Testis (tissue), 2 donors: ENCODE measurements at regions not wholly inside any gene's neighbourhood (a gene's known extent, or its start where the extent isn't known, plus 50 kb on each side); places are given as distances from the start of the nearest gene placed in this dataset.

Source experiments
- DNase-seq: peaks from one replicate; pipeline ENCODE4 v3.0.0-alpha.2; 2019
- H3K27ac ChIP-seq, 2 donors: fragments of 200-600 bp; sonication (generic); one replicate each; pipeline ENCODE4 v1.5.1; 2019
- H3K27me3 ChIP-seq: fragments of 200-600 bp; sonication (generic); one replicate; pipeline ENCODE4 v1.5.1; 2019
- H3K36me3 ChIP-seq: fragments of 200-600 bp; sonication (generic); one replicate; pipeline ENCODE4 v1.5.1; 2017; ENCODE audit warnings: low read depth; ENCODE audit errors: missing control alignments
- H3K4me1 ChIP-seq: fragments of 200-600 bp; sonication (generic); one replicate; pipeline ENCODE4 v1.5.1; 2019
- H3K4me3 ChIP-seq, 2 donors: fragments of 200-600 bp; sonication (generic); one replicate each; pipeline ENCODE4 v1.5.1; 2017 to 2019
- H3K9me3 ChIP-seq: fragments of 200-600 bp; sonication (generic); one replicate; pipeline ENCODE4 v1.5.1; 2017
- POLR2A ChIP-seq: fragments of 450-650 bp; IDR thresholded peaks from one replicate; pipeline ENCODE4 v1.6.1; 2017; ENCODE audit warnings: antibody characterized with exemption, mild to moderate bottlenecking, moderate library complexity
- WGBS, 2 donors: methylation state at CpG; one replicate each; pipeline ENCODE4 v1.1.5; 2018; 5-methylcytosine and 5-hydroxymethylcytosine counted together
- intact Hi-C: fragments of 100-400 bp; cut with DNase I; formaldehyde crosslinking; loops from one replicate; pipeline ENCODE4 v1.15.1; 2023; ENCODE audit warnings: low total_unique reads
- TF ChIP-seq, protein P1 (sequence below), 3 experiments: fragments of 450-650 bp in 2 of 3; fragments of 200-600 bp in 1 of 3; sonication (generic) in 1 of 3; IDR thresholded peaks; one replicate each; pipeline ENCODE4 v1.5.1; 2016 to 2019; ENCODE audit warnings: antibody characterized with exemption in 3 of 3, mild to moderate bottlenecking in 2 of 3, moderate library complexity in 1 of 3

DNA sequence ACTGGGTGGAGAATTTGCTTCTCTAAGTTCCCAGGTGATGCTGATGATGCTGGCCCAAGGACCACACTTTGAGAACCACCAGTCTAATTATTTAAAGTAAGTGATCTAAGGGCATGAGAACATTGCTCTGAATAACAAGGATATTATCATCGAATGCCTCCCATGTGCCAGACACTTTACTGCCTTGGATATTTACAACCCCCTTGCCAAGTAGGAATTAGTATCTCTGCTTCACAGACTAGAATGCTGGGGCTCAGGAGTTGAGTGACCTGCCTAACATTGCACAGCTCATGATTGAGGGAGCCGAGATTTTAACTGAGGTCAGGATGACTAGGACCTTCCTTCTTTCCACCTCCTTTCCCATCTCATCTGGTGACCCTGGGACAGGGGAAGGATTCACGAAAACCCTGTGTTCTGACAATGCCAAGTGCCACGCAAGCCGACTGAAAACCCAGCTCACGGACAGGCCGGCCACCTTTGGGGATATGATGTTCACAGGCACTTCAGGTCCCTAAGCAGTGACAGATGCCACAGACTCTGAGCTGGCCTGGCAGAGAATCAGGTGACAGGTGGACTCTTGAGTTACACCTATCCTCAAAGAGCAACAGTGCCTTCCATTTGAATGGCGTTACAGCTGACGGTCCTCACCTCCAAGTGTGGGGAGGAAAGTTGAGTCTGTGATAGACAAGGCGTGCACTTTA lies 230.7 kb downstream of the TOMM20 start:
- intact Hi-C loops, result no loop called here
- WGBS, 2 donors, result 82 to 89% methylated on average over 10 of the region's 10 CpGs
- Histone ChIP-seq H3K27ac (no peak overlapping the region), H3K4me1 (no peaks in the 10 kb centered on the region), H3K9me3 (no peaks in the 10 kb centered on the region), H3K36me3 (no peaks in the 10 kb centered on the region), H3K4me3 (no peak overlapping the region), H3K27me3 (no peaks in the 10 kb centered on the region)
- no peak for DNase-seq
- no peak for TF ChIP-seq POLR2A
- TF ChIP-seq, protein P1, sequence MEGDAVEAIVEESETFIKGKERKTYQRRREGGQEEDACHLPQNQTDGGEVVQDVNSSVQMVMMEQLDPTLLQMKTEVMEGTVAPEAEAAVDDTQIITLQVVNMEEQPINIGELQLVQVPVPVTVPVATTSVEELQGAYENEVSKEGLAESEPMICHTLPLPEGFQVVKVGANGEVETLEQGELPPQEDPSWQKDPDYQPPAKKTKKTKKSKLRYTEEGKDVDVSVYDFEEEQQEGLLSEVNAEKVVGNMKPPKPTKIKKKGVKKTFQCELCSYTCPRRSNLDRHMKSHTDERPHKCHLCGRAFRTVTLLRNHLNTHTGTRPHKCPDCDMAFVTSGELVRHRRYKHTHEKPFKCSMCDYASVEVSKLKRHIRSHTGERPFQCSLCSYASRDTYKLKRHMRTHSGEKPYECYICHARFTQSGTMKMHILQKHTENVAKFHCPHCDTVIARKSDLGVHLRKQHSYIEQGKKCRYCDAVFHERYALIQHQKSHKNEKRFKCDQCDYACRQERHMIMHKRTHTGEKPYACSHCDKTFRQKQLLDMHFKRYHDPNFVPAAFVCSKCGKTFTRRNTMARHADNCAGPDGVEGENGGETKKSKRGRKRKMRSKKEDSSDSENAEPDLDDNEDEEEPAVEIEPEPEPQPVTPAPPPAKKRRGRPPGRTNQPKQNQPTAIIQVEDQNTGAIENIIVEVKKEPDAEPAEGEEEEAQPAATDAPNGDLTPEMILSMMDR (IDR thresholded peaks at IDR 0.05), result no peak

DNA sequence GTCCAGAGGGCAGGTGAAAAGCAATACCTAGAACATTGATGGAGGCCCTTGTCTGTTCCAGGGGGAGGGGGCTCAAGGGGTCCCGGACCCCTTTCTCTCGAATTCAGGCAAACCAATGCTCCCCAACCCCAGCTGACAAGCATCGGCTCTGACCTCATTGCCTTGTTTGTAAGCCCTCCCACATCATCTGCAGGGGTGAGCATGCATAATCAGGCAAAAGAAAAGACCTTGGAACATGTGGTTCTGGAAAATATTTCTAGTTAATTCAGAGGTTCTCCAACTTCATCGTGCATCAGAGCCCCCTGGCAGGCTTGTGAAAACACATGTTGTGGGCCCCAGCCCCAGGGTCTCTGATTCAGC lies 231.3 kb downstream of the TOMM20 start:
- H3K36me3 ChIP-seq, result no peaks in the 10 kb centered on the region
- no peaks in the 10 kb centered on the region for H3K27me3 ChIP-seq
- no peak overlapping the region for H3K4me3 ChIP-seq
- intact Hi-C loops, result no loop called here
- H3K9me3 ChIP-seq, result no peaks in the 10 kb centered on the region
- no peak for DNase-seq
- 38 to 44% methylated on average over 4 of the region's 4 CpGs for WGBS, 2 donors
- TF ChIP-seq POLR2A, result no peak
- TF ChIP-seq, protein P1 (IDR thresholded peaks at IDR 0.05), result no peak
- H3K4me1 ChIP-seq, result no peaks in the 10 kb centered on the region
- H3K27ac ChIP-seq, result no peak overlapping the region

DNA sequence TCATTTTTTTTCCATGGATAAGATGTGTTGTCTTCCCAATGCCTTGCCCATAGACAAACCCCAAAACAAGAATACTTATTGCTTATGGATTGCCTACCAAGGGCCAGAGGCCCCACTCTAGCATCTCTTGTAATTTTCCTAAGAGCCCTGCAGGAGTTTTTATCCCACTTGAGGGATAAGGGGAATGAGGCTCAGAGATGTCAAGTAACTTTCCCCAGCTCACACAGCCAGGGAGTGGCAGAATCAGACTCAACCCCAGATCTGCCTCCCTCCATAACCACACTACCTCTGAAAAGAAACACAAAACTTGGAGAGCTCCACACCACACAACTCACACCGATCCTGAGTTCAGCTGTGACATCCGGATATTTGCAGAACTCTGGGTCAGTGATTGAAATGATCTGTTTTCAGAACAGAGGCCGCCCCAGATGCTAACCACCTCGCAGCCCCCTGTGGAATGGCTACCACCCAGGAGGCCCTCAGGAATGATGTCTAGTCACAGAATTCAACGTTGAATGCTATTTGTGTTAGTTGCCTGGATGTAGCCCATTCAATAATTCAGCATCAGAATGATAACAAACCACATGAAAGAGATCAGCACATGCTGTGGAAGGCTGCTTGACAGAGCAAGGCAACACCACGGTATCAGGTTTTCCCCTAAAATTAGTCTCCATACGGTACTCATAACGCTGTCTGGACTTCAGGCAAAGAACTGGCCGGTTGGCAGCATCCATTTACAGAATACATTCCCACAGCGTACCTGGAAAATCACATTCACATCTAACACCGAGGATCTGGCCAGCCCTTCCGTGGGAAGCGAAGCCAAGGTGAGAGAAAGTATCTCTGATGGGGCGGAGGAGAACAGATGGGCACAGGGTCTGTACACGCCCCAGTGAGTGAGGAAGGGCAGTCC lies 231.9 kb downstream of the TOMM20 start:
- H3K36me3 ChIP-seq, result no peaks in the 10 kb centered on the region
- H3K4me3 ChIP-seq, result no peak overlapping the region
- DNase-seq, result no peak
- TF ChIP-seq, protein P1 (IDR thresholded peaks at IDR 0.05), result no peak
- no peak for TF ChIP-seq POLR2A
- H3K27ac ChIP-seq, result no peak overlapping the region
- H3K4me1 ChIP-seq, result no peaks in the 10 kb centered on the region
- intact Hi-C loops, result no loop called here
- no peaks in the 10 kb centered on the region for H3K9me3 ChIP-seq
- H3K27me3 ChIP-seq, result no peaks in the 10 kb centered on the region
- 93% methylated on average over 15 of the region's 15 CpGs for WGBS, 2 donors

DNA sequence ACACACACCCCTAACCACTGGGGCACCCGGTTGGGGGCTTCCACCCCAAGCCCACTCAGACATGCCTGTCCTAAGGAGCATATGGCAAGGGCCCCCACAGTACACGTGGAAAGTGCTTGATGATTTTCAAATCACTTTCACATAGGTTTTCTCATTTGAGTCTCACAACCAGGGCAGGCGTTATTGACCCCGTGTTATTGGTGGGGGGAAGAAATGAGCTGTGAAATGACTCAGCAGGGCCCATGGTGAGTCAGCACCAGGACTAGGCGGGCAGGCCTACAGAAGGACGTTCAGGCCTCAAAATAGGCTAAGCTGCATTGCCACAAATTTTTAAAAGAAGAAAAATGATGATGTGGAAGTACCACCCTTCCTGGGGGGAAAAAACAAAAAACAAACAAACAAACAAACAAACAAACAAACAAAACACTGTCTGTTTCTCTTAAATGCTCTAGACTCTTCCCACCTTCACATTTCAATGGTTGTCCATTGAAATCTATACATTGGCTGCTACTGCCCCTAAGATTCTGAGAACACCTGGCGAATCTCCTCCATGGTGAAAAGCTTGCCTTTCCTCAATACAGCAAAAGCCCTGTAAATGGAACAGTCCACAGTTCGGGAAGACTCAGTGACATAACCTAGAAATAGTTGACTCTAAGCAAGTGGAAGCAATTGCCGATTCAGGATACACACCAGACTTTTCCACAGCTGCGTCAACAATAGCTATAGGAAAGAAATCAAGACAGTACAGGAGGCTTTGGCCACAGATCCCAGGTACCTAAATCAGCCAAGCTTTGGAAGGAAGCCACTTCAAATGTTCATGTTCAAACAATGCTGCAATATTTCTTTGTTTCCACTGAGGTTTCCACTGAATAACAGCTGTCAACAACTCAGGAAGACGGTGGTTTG lies 234.7 kb downstream of the TOMM20 start:
- intact Hi-C loops, result no loop called here
- no peak for DNase-seq
- WGBS, 2 donors, result 78 to 91% methylated on average over 11 of the region's 11 CpGs
- no peaks in the 10 kb centered on the region for H3K27me3 ChIP-seq
- H3K4me1 ChIP-seq, result no peaks in the 10 kb centered on the region
- no peaks in the 10 kb centered on the region for H3K9me3 ChIP-seq
- no peak overlapping the region for H3K27ac ChIP-seq
- no peak for TF ChIP-seq POLR2A
- TF ChIP-seq, protein P1 (IDR thresholded peaks at IDR 0.05), result no peak
- H3K36me3 ChIP-seq, result no peaks in the 10 kb centered on the region
- H3K4me3 ChIP-seq, result no peak overlapping the region
